ENCODE measurements at regions not wholly inside any gene's neighbourhood (a gene's known extent, or its start where the extent isn't known, plus 50 kb on each side); places are given as distances from the start of the nearest gene placed in this dataset.

DNA sequence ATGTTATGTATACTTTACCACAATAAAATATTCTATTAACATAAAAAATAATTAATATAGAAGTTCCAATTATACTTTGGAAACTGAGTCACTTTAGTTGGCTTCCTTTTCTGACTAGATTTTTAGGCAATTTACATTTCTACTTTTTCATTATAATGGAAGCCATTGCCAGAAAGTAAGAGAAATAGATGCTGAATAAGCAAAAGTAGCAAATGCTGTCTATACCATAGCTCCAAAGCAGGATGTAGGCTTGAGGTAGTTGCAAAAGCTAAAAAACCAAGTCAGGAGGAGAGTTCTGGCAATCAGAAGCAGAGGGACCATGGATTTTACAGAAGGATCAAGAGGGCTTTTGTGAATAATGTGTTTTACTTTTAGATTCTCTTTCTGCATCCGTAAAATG lies 262.4 kb upstream of the TMEM229A start:
- TF ChIP-seq EZH2 (IDR thresholded peaks at IDR 0.05; ENCODE audit: insufficient read depth, poor library complexity, severe bottlenecking) (no peak), EZH2phosphoT487 (IDR thresholded peaks at IDR 0.05; ENCODE audit: insufficient read depth, low read depth) (no peak)

All from GM23248 (cell line).